PFSK-1 (cell line): ENCODE measurements at regions not wholly inside any gene's neighbourhood (a gene's known extent, or its start where the extent isn't known, plus 50 kb on each side); places are given as distances from the start of the nearest gene placed in this dataset.

ENCODE experiments used
- FOXP2 ChIP-seq: optimal IDR thresholded peaks from 2 replicates; pipeline ENCODE3; 2011; ENCODE audit warnings: borderline replicate concordance, control low read depth, inconsistent platforms; ENCODE audit not compliant: insufficient read depth; ENCODE audit errors: extremely low read length, extremely low read depth
- POLR2AphosphoS5 ChIP-seq: IDR thresholded peaks from 2 replicates; pipeline ENCODE4 v1.6.1; 2012; ENCODE audit warnings: low read depth, mild to moderate bottlenecking, control low read depth, low read length, moderate library complexity
- REST ChIP-seq, 2 experiments: IDR thresholded peaks; 2 replicates each; pipeline versions ENCODE4 v1.6.1 to v1.8.0; 2011 to 2012; ENCODE audit warnings: low read depth in 2 of 2, low read length in 2 of 2, control low read depth in 1 of 2, inconsistent platforms in 1 of 2, mild to moderate bottlenecking in 1 of 2, moderate library complexity in 1 of 2; ENCODE audit not compliant: insufficient read depth in 1 of 2
- SIN3A ChIP-seq: IDR thresholded peaks from 2 replicates; pipeline ENCODE4 v1.6.1; 2012; ENCODE audit warnings: mild to moderate bottlenecking, low read length, moderate library complexity, borderline replicate concordance; ENCODE audit not compliant: insufficient read depth
- TAF1 ChIP-seq: IDR thresholded peaks from 2 replicates; pipeline ENCODE4 v1.6.1; 2012; ENCODE audit warnings: low read length, control low read depth, borderline replicate concordance; ENCODE audit not compliant: insufficient read depth

DNA sequence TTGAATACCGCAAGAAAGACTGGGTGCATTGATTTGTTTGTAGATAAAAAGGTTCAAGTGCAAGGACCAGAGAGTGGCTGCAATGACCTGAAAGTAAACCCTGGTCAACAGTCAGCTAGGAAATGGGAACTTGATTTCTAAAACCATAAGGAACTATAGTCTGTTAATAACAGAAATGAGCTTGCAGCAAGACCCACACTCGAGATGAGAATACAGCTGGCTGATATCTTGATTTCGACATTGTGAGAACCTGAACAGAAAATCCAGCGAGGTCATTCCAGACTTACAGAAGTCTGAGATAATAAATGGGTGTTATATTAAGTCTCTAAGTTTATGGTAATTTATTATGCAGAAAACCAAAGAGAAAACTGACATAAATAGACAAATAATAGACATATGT lies 177.3 kb downstream of the NFKBIZ start:
- TF ChIP-seq FOXP2 (no peak), TAF1 (no peak), REST (IDR thresholded peaks at IDR 0.05; ENCODE audit: insufficient read depth in 1 of 2, low read depth in 2 of 2, low read length in 2 of 2) (no peak), POLR2AphosphoS5 (no peak), SIN3A (no peak)

DNA sequence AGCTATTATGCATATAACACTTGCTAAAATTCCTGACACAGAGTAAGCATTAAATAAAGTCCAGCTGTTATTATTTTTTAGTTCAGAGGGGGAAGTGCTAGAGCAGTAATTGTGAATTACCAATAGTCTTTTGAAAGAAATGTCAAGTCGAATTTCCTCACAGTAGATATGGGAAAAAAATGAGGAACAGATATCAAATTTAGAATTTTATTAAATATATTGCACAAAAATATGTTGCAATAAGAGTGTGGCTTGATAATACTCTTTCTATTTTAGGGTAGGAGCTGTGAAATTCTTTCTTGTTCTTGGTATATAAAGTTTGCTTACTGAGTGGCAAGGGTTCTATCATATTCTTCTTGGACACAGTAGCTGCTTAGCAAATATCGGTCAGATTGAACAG lies 181.3 kb downstream of the NFKBIZ start:
- TF ChIP-seq TAF1 (no peak), REST (IDR thresholded peaks at IDR 0.05; ENCODE audit: insufficient read depth in 1 of 2, low read depth in 2 of 2, low read length in 2 of 2) (no peak), FOXP2 (no peak), SIN3A (no peak), POLR2AphosphoS5 (no peak)

DNA sequence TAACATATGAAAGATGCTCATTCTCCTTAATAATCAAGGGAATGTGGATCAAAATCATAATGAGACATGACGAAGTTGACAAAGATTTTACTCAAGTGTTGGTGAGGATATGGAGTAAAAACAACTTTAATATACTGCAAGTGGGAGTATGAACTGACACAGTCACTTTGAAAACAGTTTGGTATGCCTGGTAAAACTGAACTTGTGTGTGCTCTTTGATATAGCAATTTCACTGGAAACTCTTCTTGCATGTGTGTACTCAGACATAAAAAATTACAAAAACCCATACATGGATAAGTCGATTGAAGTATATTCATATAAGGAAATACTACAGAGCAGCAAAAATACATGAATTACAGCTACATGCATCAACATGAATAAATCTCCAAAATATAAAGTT lies 182.5 kb downstream of the NFKBIZ start:
- no peak for TF ChIP-seq FOXP2
- TF ChIP-seq TAF1 = no peak
- no peak for TF ChIP-seq SIN3A
- TF ChIP-seq POLR2AphosphoS5 = no peak
- no peak for TF ChIP-seq REST (IDR thresholded peaks at IDR 0.05; ENCODE audit: insufficient read depth in 1 of 2, low read depth in 2 of 2, low read length in 2 of 2)

DNA sequence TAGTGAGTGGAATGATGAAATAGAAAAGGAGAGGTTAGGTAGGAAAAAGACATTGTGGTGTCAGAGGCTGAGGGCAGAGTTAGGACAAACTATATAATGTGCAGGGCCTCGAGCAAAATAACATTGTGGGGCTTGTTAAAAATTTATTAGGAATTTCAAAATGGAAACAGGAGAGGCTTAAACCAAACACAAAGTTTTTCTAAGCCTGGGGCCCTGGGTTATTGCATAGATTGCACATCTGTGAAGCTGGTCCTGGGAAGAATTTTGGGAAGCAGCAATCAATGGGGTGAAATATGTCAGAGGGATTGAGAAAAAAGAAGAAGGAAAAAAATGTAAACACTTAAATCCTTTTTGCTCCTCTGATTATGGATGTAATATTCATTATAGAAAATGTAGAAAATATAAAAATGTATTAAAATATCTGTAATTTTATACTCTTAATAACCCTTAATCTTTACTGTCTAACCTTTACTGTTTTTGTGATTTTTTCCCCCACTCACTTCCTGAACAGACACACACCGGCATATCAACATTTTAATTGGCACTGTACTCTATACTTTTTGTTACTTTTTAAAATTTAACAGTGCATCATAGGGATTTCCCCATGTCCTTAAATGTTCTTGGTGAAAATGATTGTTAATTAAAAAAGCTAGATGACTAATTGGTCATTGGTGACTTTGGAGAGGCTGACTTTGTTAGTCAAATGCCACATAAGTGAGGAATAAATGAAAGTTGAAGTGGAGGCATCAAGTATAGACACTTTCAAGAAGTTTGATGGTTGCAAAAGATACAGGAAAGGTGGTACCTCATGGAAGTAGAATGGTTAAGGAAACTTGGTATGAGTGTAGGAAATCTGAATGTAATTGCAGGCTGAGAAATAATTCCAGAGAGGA lies 183.4 kb downstream of the NFKBIZ start:
- no peak for TF ChIP-seq FOXP2
- TF ChIP-seq POLR2AphosphoS5 = no peak
- no peak for TF ChIP-seq REST (IDR thresholded peaks at IDR 0.05; ENCODE audit: insufficient read depth in 1 of 2, low read depth in 2 of 2, low read length in 2 of 2)
- no peak for TF ChIP-seq SIN3A
- no peak for TF ChIP-seq TAF1
